Astrocyte (in vitro differentiated cells and primary cell): ENCODE measurements at regions not wholly inside any gene's neighbourhood (a gene's known extent, or its start where the extent isn't known, plus 50 kb on each side); places are given as distances from the start of the nearest gene placed in this dataset.

Experiments used
- DNase-seq: peaks from one replicate; pipeline ENCODE4 v3.0.0-alpha.2; 2010; ENCODE audit warnings: low read depth
- FAIRE-seq: peaks from 2 replicates; lab custom pipeline; 2011; peaks lifted over from hg19 to GRCh38; lab: Jason Lieb, UNC
- H2AFZ ChIP-seq: 2 replicates; pipeline ENCODE4 v1.6.0; 2012; ENCODE audit warnings: low read depth, low read length, inconsistent platforms
- H3K27ac ChIP-seq: 2 replicates; pipeline ENCODE4 v1.5.1; 2011; ENCODE audit warnings: low read depth, low read length, inconsistent platforms
- H3K27me3 ChIP-seq: 2 replicates; pipeline ENCODE4 v1.6.0; 2011; ENCODE audit warnings: low read length, inconsistent platforms; ENCODE audit not compliant: insufficient read depth
- H3K36me3 ChIP-seq: 2 replicates; pipeline ENCODE4 v1.5.1; 2011; ENCODE audit warnings: low read length, inconsistent platforms; ENCODE audit not compliant: insufficient read depth
- H3K4me1 ChIP-seq: 2 replicates; pipeline ENCODE4 v1.5.1; 2011; ENCODE audit warnings: low read length, inconsistent platforms; ENCODE audit not compliant: insufficient read depth
- H3K4me2 ChIP-seq: 2 replicates; pipeline ENCODE4 v1.6.0; 2012; ENCODE audit warnings: low read length, inconsistent platforms
- H3K4me3 ChIP-seq: 2 replicates; pipeline ENCODE4 v1.5.1; 2011; ENCODE audit warnings: low read depth, mild to moderate bottlenecking, low read length, inconsistent platforms; ENCODE audit not compliant: insufficient read depth
- H3K79me2 ChIP-seq: 2 replicates; pipeline ENCODE4 v1.6.0; 2012; ENCODE audit warnings: mild to moderate bottlenecking, low read length, inconsistent platforms; ENCODE audit not compliant: insufficient read depth
- H3K9ac ChIP-seq: 2 replicates; pipeline ENCODE4 v1.6.0; 2012; ENCODE audit warnings: mild to moderate bottlenecking, low read length, inconsistent platforms
- H3K9me3 ChIP-seq: 2 replicates; pipeline ENCODE4 v1.5.1; 2012; ENCODE audit warnings: low read depth, mild to moderate bottlenecking, low read length, inconsistent platforms; ENCODE audit not compliant: insufficient read depth
- H4K20me1 ChIP-seq: 2 replicates; pipeline ENCODE4 v1.6.0; 2012; ENCODE audit warnings: low read length, inconsistent platforms; ENCODE audit not compliant: insufficient read depth
- H3K27ac Mint-ChIP-seq: one replicate; pipeline ENCODE4 v1.8.0; 2021; ENCODE audit warnings: mild to moderate bottlenecking, mixed read lengths; ENCODE audit not compliant: unreplicated experiment
- H3K27me3 Mint-ChIP-seq: one replicate; pipeline ENCODE4 v1.8.0; 2021; ENCODE audit warnings: low read depth, mixed read lengths; ENCODE audit not compliant: unreplicated experiment
- H3K36me3 Mint-ChIP-seq: one replicate; pipeline ENCODE4 v1.8.0; 2021; ENCODE audit warnings: low read depth, mixed read lengths; ENCODE audit not compliant: unreplicated experiment
- H3K4me1 Mint-ChIP-seq: one replicate; pipeline ENCODE4 v1.8.0; 2021; ENCODE audit warnings: low read depth, mixed read lengths; ENCODE audit not compliant: unreplicated experiment
- H3K4me3 Mint-ChIP-seq: one replicate; pipeline ENCODE4 v1.8.0; 2021; ENCODE audit warnings: mild to moderate bottlenecking, moderate library complexity, mixed read lengths; ENCODE audit not compliant: unreplicated experiment
- H3K9me3 Mint-ChIP-seq: one replicate; pipeline ENCODE4 v1.8.0; 2021; ENCODE audit warnings: mild to moderate bottlenecking, mixed read lengths; ENCODE audit not compliant: unreplicated experiment
- CTCF ChIP-seq: IDR thresholded peaks from 2 replicates; pipeline ENCODE4 v1.5.1; 2011; ENCODE audit warnings: low read depth, mild to moderate bottlenecking, inconsistent platforms, low read length, moderate library complexity; ENCODE audit not compliant: insufficient read depth
- EZH2 ChIP-seq: IDR thresholded peaks from 2 replicates; pipeline ENCODE4 v1.6.1; 2012; ENCODE audit warnings: mild to moderate bottlenecking, low read length, inconsistent platforms; ENCODE audit not compliant: insufficient read depth

GRCh38 chr5:169356811-169357210 is 55.9 kb upstream of the SLIT3 start:
- Histone ChIP-seq H3K27me3 (no peaks in the 10 kb centered on the region), H4K20me1 (no peaks in the 10 kb centered on the region), H3K79me2 (no peaks in the 10 kb centered on the region), H3K27ac (no peak overlapping the region), H3K4me2 (no peak overlapping the region), H3K9me3 (no peaks in the 10 kb centered on the region), H3K4me1 (peaks cover 10% of the 10 kb centered on the region), H3K9ac (no peak overlapping the region), H3K36me3 (no peaks in the 10 kb centered on the region), H3K4me3 (no peak overlapping the region), H2AFZ (no peak overlapping the region)
- Mint-ChIP-seq H3K36me3 (no peaks in the 10 kb centered on the region), H3K9me3 (no peaks in the 10 kb centered on the region), H3K4me1 (peaks cover 15% of the 10 kb centered on the region), H3K27me3 (no peaks in the 10 kb centered on the region), H3K27ac (no peak overlapping the region), H3K4me3 (no peak overlapping the region)
- DNase-seq (no peak), FAIRE-seq (no peak)
- TF ChIP-seq CTCF: no peak
- TF ChIP-seq EZH2: no peak

DNA sequence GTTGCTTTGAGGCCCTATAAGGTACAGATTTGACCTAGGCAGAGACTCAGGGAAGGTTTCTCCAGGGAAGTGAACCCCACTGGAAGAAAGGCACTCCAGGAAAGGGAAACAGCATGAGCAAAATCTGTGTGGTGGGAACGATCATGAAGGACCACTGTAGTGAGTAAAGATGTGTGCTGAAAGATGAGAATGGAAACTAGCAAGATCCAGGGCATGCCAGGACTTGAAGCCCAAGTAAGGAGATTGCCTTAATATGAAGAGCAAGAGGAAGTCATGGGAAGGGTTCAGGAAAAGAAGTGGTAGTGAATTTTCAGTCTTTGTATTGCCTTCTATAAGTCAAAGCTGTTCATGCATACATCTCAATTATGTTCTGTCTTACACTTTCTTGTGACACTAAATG is 55.2 kb upstream of the SLIT3 start:
- Mint-ChIP-seq H3K4me1 (peaks cover 21% of the 10 kb centered on the region), H3K4me3 (no peak overlapping the region), H3K27me3 (no peaks in the 10 kb centered on the region), H3K27ac (no peak overlapping the region), H3K9me3 (no peaks in the 10 kb centered on the region), H3K36me3 (no peaks in the 10 kb centered on the region)
- no peak for FAIRE-seq
- Histone ChIP-seq H3K27me3 (no peaks in the 10 kb centered on the region), H4K20me1 (no peaks in the 10 kb centered on the region), H3K79me2 (no peaks in the 10 kb centered on the region), H2AFZ (peak overlapping the region; percentile 42), H3K4me1 (peaks cover 16% of the 10 kb centered on the region), H3K9me3 (no peaks in the 10 kb centered on the region), H3K4me2 (no peak overlapping the region), H3K36me3 (no peaks in the 10 kb centered on the region), H3K9ac (no peak overlapping the region), H3K4me3 (no peak overlapping the region), H3K27ac (no peak overlapping the region)
- DNase-seq: no peak
- no peak for TF ChIP-seq CTCF
- no peak for TF ChIP-seq EZH2

DNA sequence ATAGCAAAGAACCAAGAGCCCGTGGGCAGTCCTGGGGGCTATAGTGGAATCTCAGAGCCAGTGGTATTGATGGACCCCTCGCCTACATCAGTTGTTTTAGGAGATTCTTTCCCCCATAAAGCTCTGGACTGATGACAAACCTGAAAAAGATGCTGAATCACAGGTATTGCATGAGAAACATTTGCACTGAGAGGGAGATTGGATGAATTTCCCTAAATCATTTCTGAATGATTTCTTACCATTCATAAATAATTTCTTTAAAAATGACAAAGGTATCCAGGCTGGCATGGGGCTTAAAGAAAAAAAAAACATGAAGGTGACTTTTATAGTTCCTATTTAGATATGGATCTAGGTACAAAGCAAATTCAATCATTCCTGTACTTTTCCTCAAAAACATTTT is 54.0 kb upstream of the SLIT3 start:
- peak overlapping the region; percentile 45 for H3K4me2 ChIP-seq
- Mint-ChIP-seq H3K27ac (peak overlapping the region; percentile 94), H3K4me1 (peaks cover 33% of the 10 kb centered on the region), H3K9me3 (no peaks in the 10 kb centered on the region), H3K27me3 (no peaks in the 10 kb centered on the region), H3K4me3 (no peak overlapping the region), H3K36me3 (no peaks in the 10 kb centered on the region)
- no peak overlapping the region for H3K9ac ChIP-seq
- no peaks in the 10 kb centered on the region for H3K9me3 ChIP-seq
- peak; percentile 18 for DNase-seq
- H3K4me1 ChIP-seq: peaks cover 26% of the 10 kb centered on the region
- H3K79me2 ChIP-seq: no peaks in the 10 kb centered on the region
- FAIRE-seq: no peak
- no peak overlapping the region for H2AFZ ChIP-seq
- TF ChIP-seq CTCF (no peak), EZH2 (no peak)
- no peaks in the 10 kb centered on the region for H3K27me3 ChIP-seq
- no peak overlapping the region for H3K4me3 ChIP-seq
- H3K36me3 ChIP-seq: no peaks in the 10 kb centered on the region
- H4K20me1 ChIP-seq: no peaks in the 10 kb centered on the region
- H3K27ac ChIP-seq: peak overlapping the region; percentile 16
